DND-41 (cell line): ENCODE measurements at regions not wholly inside any gene's neighbourhood (a gene's known extent, or its start where the extent isn't known, plus 50 kb on each side); places are given as distances from the start of the nearest gene placed in this dataset.

Source experiments
- ATAC-seq: fragments of 200-7000 bp; cut with Tn5 transposase; 3 replicates; pipeline ENCODE4 v1.9.1; 2021; ENCODE audit warnings: low read depth; ENCODE audit not compliant: insufficient read depth
- DNase-seq: peaks from one replicate; pipeline ENCODE4 v3.0.0-alpha.2; 2020
- H2AFZ ChIP-seq: 2 replicates; pipeline ENCODE4 v1.6.0; 2012; ENCODE audit warnings: low read depth, low read length
- H3K27ac ChIP-seq: 2 replicates; pipeline ENCODE4 v1.5.1; 2012; ENCODE audit warnings: low read length, inconsistent platforms
- H3K27me3 ChIP-seq: fragments of 200-600 bp; sonication (generic); 2 replicates; pipeline ENCODE4 v1.6.0; 2012; ENCODE audit warnings: low read length, mild to moderate bottlenecking, inconsistent platforms; ENCODE audit not compliant: insufficient read depth, poor library complexity
- H3K36me3 ChIP-seq: 2 replicates; pipeline ENCODE4 v1.5.1; 2012; ENCODE audit warnings: low read length, inconsistent platforms; ENCODE audit not compliant: insufficient read depth
- H3K4me1 ChIP-seq: 2 replicates; pipeline ENCODE4 v1.5.1; 2012; ENCODE audit warnings: mild to moderate bottlenecking, low read length; ENCODE audit not compliant: insufficient read depth
- H3K4me2 ChIP-seq: 2 replicates; pipeline ENCODE4 v1.6.0; 2012; ENCODE audit warnings: mild to moderate bottlenecking, moderate library complexity, low read length, inconsistent platforms; ENCODE audit not compliant: insufficient read depth
- H3K4me3 ChIP-seq, 2 experiments: fragments of 200-600 bp in 1 of 2; shearing (Covaris generic) in 1 of 2; 2 replicates each; pipeline ENCODE4 v1.5.1; 2012 to 2016; ENCODE audit warnings: inconsistent platforms in 2 of 2, low read length in 2 of 2, mild to moderate bottlenecking in 2 of 2, low read depth in 1 of 2, moderate library complexity in 1 of 2
- H3K79me2 ChIP-seq: 2 replicates; pipeline ENCODE4 v1.6.0; 2012; ENCODE audit warnings: low read length, inconsistent platforms; ENCODE audit not compliant: insufficient read depth
- H3K9ac ChIP-seq: 2 replicates; pipeline ENCODE4 v1.6.0; 2012; ENCODE audit warnings: low read depth, mild to moderate bottlenecking, inconsistent platforms, low read length, moderate library complexity
- H3K9me3 ChIP-seq: 2 replicates; pipeline ENCODE4 v1.5.1; 2012; ENCODE audit warnings: low read length, moderate library complexity, mild to moderate bottlenecking, inconsistent platforms; ENCODE audit not compliant: insufficient read depth, severe bottlenecking
- H4K20me1 ChIP-seq: 2 replicates; pipeline ENCODE4 v1.6.0; 2012; ENCODE audit warnings: low read length; ENCODE audit not compliant: insufficient read depth
- EZH2 ChIP-seq: IDR thresholded peaks from 3 replicates; pipeline ENCODE4 v1.6.1; 2012; ENCODE audit warnings: borderline replicate concordance, low read depth, mild to moderate bottlenecking, moderate library complexity, low read length, inconsistent platforms; ENCODE audit not compliant: severe bottlenecking
- TF ChIP-seq, protein P1 (sequence below): IDR thresholded peaks from 2 replicates; pipeline ENCODE4 v1.5.1; 2012; ENCODE audit warnings: borderline replicate concordance, low read length, moderate library complexity, mild to moderate bottlenecking; ENCODE audit not compliant: poor library complexity, severe bottlenecking; ENCODE audit errors: extremely low read depth

DNA sequence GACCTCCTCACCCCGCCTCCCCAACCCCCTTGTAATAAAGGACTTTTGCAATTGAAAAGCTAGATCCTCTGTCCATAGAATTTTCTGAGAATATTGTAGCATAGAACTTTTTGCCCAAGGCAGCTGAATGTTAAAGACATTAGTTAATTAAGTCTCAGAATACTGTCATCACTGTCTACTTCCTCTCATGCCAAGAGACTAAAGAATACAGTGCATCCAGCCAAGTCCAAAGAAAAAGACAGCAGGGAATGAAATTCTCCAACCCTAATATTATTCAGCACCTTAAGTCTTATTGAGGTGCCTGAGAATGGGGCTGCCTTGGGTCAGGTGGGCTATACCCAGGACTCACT, 313.3 kb upstream of the GATB start:
- Histone ChIP-seq H3K79me2 (no peaks in the 10 kb centered on the region), H4K20me1 (no peaks in the 10 kb centered on the region), H3K27ac (no peak overlapping the region), H3K4me1 (peaks cover 62% of the 10 kb centered on the region), H3K27me3 (no peaks in the 10 kb centered on the region), H3K36me3 (no peaks in the 10 kb centered on the region; the same call in 1 of the 2 replicates), H2AFZ (no peak overlapping the region), H3K4me2 (no peak overlapping the region), H3K4me3 (no peak overlapping the region), H3K9me3 (peaks cover 5% of the 10 kb centered on the region), H3K9ac (no peak overlapping the region)
- ATAC-seq, result no peak
- TF ChIP-seq, protein P1, sequence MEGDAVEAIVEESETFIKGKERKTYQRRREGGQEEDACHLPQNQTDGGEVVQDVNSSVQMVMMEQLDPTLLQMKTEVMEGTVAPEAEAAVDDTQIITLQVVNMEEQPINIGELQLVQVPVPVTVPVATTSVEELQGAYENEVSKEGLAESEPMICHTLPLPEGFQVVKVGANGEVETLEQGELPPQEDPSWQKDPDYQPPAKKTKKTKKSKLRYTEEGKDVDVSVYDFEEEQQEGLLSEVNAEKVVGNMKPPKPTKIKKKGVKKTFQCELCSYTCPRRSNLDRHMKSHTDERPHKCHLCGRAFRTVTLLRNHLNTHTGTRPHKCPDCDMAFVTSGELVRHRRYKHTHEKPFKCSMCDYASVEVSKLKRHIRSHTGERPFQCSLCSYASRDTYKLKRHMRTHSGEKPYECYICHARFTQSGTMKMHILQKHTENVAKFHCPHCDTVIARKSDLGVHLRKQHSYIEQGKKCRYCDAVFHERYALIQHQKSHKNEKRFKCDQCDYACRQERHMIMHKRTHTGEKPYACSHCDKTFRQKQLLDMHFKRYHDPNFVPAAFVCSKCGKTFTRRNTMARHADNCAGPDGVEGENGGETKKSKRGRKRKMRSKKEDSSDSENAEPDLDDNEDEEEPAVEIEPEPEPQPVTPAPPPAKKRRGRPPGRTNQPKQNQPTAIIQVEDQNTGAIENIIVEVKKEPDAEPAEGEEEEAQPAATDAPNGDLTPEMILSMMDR, result no peak
- TF ChIP-seq EZH2, result no peak
- no peak for DNase-seq

DNA sequence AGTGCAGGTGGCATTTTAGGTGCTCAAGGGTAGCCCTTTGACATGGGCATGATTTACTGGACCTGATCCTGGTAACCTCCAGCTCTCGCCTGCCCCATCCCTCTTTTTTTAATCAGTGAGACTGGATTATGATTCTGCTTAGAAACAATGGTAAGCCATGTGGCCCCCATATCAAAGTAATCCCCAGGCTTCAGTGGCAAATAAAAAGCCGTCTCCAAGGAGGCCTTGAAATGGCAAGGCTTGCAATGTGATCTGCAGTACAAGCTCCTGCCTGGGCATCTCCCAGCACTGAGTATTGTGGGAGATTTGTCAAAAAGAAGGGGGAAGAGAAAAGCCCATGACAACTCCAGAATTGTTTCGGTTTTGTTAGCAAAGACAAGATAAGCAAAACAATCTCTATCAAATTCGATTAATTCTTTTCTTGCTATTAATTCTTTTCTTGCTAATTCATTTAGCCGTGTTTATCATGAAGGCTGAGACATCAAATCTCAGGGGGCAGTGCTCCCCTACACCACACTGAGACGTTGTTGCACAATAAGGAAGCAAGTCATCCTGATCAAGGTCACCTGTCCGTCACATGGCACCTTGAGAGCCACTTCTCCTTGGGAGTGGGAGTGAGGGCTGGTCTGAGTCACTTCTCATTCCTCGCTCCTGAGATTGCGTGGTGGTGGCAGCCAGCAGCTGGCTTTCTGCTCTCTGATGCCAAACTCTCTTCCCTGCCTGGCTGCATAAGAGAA, 312.7 kb upstream of the GATB start:
- no peaks in the 10 kb centered on the region; the same call in 1 of the 2 replicates for H3K36me3 ChIP-seq
- no peak for DNase-seq
- no peak overlapping the region; the same call in 1 of the 2 replicates for H3K27ac ChIP-seq
- H2AFZ ChIP-seq, result no peak overlapping the region
- no peak overlapping the region for H3K4me3 ChIP-seq
- H4K20me1 ChIP-seq, result no peaks in the 10 kb centered on the region
- no peaks in the 10 kb centered on the region for H3K79me2 ChIP-seq
- no peak overlapping the region for H3K4me2 ChIP-seq
- H3K27me3 ChIP-seq, result no peaks in the 10 kb centered on the region
- TF ChIP-seq, protein P1, result no peak
- no peak for TF ChIP-seq EZH2
- no peak overlapping the region for H3K9ac ChIP-seq
- peaks cover 5% of the 10 kb centered on the region for H3K9me3 ChIP-seq
- no peak for ATAC-seq
- peaks cover 62% of the 10 kb centered on the region for H3K4me1 ChIP-seq

DNA sequence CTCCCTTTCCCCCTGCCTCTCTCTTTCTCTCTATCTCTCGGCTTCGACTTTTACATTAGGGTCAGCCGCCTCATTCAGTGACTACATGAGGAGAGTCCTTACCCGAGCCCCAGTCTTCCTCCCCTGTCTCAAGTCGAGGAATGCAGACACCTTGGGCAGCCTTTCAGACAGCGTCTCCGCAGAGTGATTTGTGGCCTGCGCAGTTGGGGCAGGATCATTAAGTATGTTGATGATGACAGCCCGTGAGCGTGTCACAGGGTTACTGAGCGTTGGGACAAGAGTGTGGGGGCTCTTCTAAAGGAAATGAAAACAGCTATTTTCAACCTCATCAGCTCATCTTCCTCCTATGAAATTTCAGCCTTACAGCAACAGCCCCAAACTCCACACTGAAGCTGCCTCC, 312.1 kb upstream of the GATB start:
- Histone ChIP-seq H3K36me3 (no peaks in the 10 kb centered on the region; the same call in 1 of the 2 replicates), H2AFZ (no peak overlapping the region), H3K9me3 (peaks cover 5% of the 10 kb centered on the region), H3K4me1 (peaks cover 56% of the 10 kb centered on the region), H3K4me3 (no peak overlapping the region), H3K27me3 (no peaks in the 10 kb centered on the region), H4K20me1 (no peaks in the 10 kb centered on the region), H3K4me2 (no peak overlapping the region), H3K79me2 (no peaks in the 10 kb centered on the region), H3K27ac (peak overlapping the region; percentile 55), H3K9ac (no peak overlapping the region)
- DNase-seq (no peak), ATAC-seq (no peak)
- TF ChIP-seq, protein P1, result no peak
- TF ChIP-seq EZH2, result no peak
